Tibial artery (tissue), 4 donors: ENCODE measurements at regions not wholly inside any gene's neighbourhood (a gene's known extent, or its start where the extent isn't known, plus 50 kb on each side); places are given as distances from the start of the nearest gene placed in this dataset.
"Not testable (repeated sequence)": the region's sequence is repeated elsewhere in the genome, so short reads cannot be mapped to it uniquely, and the experiment has no call there.

Experiments
- DNase-seq, 2 donors: peaks; one replicate each; pipeline ENCODE4 v3.0.0-alpha.2; 2019
- H3K27ac ChIP-seq, 2 donors: fragments of 200-600 bp; sonication (generic) in 1 of 2; 1 replicate in 1 of 2; 2 replicates in 1 of 2; pipeline ENCODE4 v1.5.1; 2018 to 2019; ENCODE audit warnings: mild to moderate bottlenecking in 1 of 2
- H3K27me3 ChIP-seq, 2 donors: fragments of 200-600 bp; sonication (generic) in 1 of 2; one replicate each; pipeline versions ENCODE4 v1.5.1 to v1.6.0; 2016 to 2019
- H3K36me3 ChIP-seq, 3 donors: fragments of 200-600 bp; sonication (generic) in 2 of 3; one replicate each; pipeline ENCODE4 v1.5.1; 2016 to 2019; ENCODE audit warnings: mild to moderate bottlenecking in 2 of 3
- H3K4me1 ChIP-seq, 4 donors: fragments of 200-600 bp; sonication (generic) in 2 of 4; 1 replicate in 3 of 4; 2 replicates in 1 of 4; pipeline ENCODE4 v1.5.1; 2016 to 2019
- H3K4me3 ChIP-seq, 2 donors: fragments of 200-600 bp; sonication (generic) in 1 of 2; 1 replicate in 1 of 2; 2 replicates in 1 of 2; pipeline ENCODE4 v1.5.1; 2018 to 2019; ENCODE audit warnings: mild to moderate bottlenecking in 2 of 2
- H3K9me3 ChIP-seq, 3 donors: fragments of 200-600 bp; sonication (generic) in 1 of 3; one replicate each; pipeline ENCODE4 v1.5.1; 2016 to 2019
- intact Hi-C: fragments of 100-400 bp; cut with DNase I; formaldehyde crosslinking; loops from one replicate; pipeline ENCODE4 v1.15.0; 2023; ENCODE audit warnings: low total_unique reads
- TF ChIP-seq, protein P1 (sequence below), 2 experiments: fragments of 200-600 bp in 1 of 2; fragments of 450-650 bp in 1 of 2; IDR thresholded peaks; one replicate each; pipeline ENCODE4 v1.5.1; 2017 to 2019; ENCODE audit warnings: antibody characterized with exemption in 2 of 2, mild to moderate bottlenecking in 1 of 2, moderate library complexity in 1 of 2

DNA sequence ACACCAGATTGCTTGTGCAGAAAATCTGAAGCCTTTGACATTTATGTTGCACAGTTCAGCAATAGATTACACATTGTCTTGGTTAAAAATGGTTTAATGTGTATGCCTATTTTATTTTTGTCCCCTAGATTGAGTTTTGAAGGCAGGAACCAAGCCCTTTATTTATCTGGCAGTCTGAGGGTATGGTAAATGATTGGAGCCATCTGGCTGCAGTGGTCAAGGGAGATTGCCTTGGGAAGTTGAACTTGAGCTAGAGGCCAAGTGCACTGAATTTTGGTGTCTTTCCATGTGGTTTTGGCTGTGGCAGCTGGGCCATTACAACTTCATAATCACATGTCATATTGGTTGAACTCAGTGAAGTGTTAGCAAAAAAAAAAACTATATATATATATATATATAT lies 248.7 kb upstream of the C2CD4B start:
- Histone ChIP-seq H3K9me3 (no peaks in the 10 kb centered on the region), H3K4me1 (peaks cover 0 to 48% (median 7%) of the 10 kb centered on the region in 4 donors), H3K27me3 (no peaks in the 10 kb centered on the region), H3K27ac (no peak overlapping the region), H3K4me3 (no peak overlapping the region), H3K36me3 (no peaks in the 10 kb centered on the region)
- intact Hi-C loops, result no loop called here
- TF ChIP-seq, protein P1, sequence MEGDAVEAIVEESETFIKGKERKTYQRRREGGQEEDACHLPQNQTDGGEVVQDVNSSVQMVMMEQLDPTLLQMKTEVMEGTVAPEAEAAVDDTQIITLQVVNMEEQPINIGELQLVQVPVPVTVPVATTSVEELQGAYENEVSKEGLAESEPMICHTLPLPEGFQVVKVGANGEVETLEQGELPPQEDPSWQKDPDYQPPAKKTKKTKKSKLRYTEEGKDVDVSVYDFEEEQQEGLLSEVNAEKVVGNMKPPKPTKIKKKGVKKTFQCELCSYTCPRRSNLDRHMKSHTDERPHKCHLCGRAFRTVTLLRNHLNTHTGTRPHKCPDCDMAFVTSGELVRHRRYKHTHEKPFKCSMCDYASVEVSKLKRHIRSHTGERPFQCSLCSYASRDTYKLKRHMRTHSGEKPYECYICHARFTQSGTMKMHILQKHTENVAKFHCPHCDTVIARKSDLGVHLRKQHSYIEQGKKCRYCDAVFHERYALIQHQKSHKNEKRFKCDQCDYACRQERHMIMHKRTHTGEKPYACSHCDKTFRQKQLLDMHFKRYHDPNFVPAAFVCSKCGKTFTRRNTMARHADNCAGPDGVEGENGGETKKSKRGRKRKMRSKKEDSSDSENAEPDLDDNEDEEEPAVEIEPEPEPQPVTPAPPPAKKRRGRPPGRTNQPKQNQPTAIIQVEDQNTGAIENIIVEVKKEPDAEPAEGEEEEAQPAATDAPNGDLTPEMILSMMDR (IDR thresholded peaks at IDR 0.05), result no peak
- DNase-seq, result no peak

DNA sequence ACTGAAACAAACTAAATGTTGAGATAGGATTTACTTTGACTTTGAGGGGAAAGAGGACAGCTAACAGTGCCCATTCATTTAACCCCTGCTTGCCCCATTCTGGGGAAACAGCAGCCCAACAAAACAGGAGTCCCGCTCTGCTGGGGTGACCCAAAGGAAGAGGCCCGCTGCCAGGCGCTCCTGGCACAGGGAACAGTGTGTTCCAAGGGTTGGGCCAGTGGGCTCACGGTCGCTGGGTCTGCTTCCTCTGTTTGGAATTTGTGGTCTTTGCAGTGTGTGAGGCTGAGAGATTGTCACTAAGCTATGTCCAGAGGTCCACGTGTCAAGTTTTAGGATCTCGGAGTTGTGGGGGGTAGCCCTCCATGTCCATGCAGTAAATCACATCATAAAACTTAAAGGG lies 250.4 kb upstream of the C2CD4B start:
- no peak for DNase-seq
- Histone ChIP-seq H3K4me3 (no peak overlapping the region), H3K27ac (no peak overlapping the region), H3K27me3 (no peaks in the 10 kb centered on the region), H3K36me3 (no peaks in the 10 kb centered on the region), H3K9me3 (no peaks in the 10 kb centered on the region), H3K4me1 (peaks cover 0 to 36% (median 5%) of the 10 kb centered on the region in 4 donors)
- intact Hi-C loops, result no loop called here
- TF ChIP-seq, protein P1 (IDR thresholded peaks at IDR 0.05), result no peak

DNA sequence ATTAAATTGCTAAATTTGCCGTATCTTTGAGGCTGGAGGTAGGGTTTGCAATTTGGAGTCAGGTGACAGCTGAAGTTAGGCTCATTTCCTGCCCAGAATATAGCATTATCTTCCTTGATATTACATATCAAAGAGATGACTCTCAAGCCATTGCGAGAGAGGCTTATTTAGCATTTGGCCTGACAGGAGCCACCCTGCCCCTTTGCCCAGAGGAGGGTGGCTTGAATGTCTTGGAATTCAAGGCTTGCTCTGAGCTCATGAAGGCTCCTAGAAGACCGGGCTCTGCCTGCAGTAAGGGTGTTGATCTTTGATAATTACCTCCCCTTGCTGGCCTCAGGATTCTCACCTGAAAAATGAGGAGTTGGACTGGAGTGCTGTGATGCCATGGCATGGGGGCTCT lies 251.4 kb upstream of the C2CD4B start:
- H3K27ac ChIP-seq, result no peak overlapping the region
- H3K4me1 ChIP-seq, result peaks cover 0 to 36% (median 5%) of the 10 kb centered on the region in 4 donors
- intact Hi-C loops, result no loop called here

DNA sequence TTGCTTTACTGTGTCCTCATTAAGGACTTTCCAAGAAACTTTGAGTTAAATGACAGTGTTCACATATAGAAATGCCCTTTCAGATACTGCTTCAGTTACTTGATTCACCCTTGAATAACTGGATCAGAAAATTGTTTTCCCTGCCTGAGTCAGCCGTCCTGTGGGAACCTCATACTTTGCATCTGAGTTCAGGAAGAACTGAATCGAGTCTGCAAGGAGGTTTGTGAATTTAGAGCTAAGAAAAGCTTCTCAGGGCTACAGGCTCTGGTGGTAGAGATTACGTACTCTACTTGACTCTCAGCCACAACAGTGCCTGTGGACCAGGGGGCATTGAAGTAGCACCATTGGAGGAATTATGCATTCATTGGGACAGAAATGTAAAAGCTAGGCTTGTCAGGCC lies 252.4 kb upstream of the C2CD4B start:
- Histone ChIP-seq H3K4me3 (no peak overlapping the region), H3K27ac (no peak overlapping the region), H3K4me1 (peaks cover 0 to 36% (median 3%) of the 10 kb centered on the region in 4 donors), H3K36me3 (peaks cover 0 to under 1% (median 0%) of the 10 kb centered on the region in 3 donors), H3K9me3 (no peaks in the 10 kb centered on the region), H3K27me3 (no peaks in the 10 kb centered on the region)
- intact Hi-C loops, result no loop called here
- DNase-seq, result no peak
- TF ChIP-seq, protein P1 (IDR thresholded peaks at IDR 0.05), result no peak

More for the DNA sequence above, 251.4 kb upstream of the C2CD4B start:
- TF ChIP-seq, protein P1 (IDR thresholded peaks at IDR 0.05), result no peak
- no peak overlapping the region for H3K4me3 ChIP-seq
- no peaks in the 10 kb centered on the region for H3K27me3 ChIP-seq
- H3K36me3 ChIP-seq, result no peaks in the 10 kb centered on the region
- H3K9me3 ChIP-seq, result no peaks in the 10 kb centered on the region
- DNase-seq, result no peak

DNA sequence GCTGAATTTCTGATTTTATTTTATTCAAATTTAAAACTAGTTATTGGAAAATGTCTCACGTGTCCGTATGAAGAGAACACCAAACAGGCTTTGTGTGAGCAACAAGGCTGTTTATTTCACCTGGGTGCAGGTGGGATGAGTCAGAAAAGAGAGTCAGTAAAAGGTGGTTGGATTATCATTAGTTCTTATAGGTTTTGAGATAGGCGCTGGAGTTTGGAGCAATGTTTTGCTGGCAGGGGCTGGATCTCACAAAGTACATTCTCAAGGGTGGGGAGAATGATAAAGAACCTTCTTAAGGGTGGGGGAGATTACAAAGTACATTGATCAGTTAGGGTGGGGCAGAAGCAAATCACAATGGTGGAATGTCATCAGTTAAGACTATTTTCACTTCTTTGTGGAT lies 253.4 kb upstream of the C2CD4B start:
- H3K4me3 ChIP-seq, H3K36me3 ChIP-seq, H3K9me3 ChIP-seq, H3K27me3 ChIP-seq, intact Hi-C loops, H3K27ac ChIP-seq, DNase-seq: not testable (repeated sequence)
- peaks cover 0 to 32% (median 0%) of the 10 kb centered on the region in 4 donors for H3K4me1 ChIP-seq

DNA sequence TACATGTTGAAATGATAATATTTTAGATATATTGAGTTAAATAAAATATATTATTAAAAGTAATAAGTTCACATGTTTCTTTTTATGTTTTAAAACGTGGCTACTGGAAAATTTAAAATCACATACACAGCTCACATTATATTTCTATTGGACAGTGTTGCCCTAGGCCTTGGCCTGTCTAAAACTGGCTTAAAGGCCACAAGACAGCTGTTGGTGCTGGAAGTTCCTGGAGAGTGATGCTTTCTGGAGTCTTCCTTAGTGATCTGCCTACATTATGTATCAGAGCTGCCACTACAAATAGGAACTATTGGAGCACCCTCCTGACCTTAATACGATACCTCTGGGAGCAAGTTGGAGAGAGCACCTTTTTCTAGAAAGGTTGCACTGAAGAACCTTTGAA lies 254.1 kb upstream of the C2CD4B start:
- H3K27ac ChIP-seq, result no peak overlapping the region
- H3K9me3 ChIP-seq, result no peaks in the 10 kb centered on the region
- intact Hi-C loops, result no loop called here
- TF ChIP-seq, protein P1 (IDR thresholded peaks at IDR 0.05), result no peak
- peaks cover 0 to 4% (median 0%) of the 10 kb centered on the region in 3 donors for H3K36me3 ChIP-seq
- H3K4me1 ChIP-seq, result peaks cover 0 to 27% (median 0%) of the 10 kb centered on the region in 4 donors
- no peak for DNase-seq
- H3K4me3 ChIP-seq, result no peak overlapping the region
- no peaks in the 10 kb centered on the region for H3K27me3 ChIP-seq

DNA sequence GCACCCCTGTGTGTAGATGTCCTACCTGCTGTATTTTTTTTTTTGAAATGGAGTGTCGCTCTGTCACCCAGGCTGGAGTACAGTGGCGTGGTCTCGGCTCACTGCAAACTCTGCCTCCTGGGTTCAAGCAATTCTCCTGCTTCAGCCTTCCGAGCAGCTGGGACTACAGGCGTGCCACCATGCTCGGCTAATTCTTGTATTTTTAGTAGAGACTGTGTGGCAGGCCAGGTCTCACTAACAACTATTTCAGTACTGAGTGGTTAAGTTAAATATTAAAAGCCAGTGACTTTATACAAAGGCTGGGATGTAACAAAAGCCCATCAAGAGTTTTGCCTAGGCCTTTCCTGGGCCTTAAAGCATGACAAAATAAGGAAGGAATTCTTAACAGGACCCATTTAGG lies 255.3 kb upstream of the C2CD4B start:
- H3K9me3 ChIP-seq, H3K4me3 ChIP-seq, intact Hi-C loops, H3K36me3 ChIP-seq, H3K27me3 ChIP-seq, H3K27ac ChIP-seq, DNase-seq: not testable (repeated sequence)
- H3K4me1 ChIP-seq, result peaks cover 0 to 17% (median 0%) of the 10 kb centered on the region in 4 donors
